Ovary (tissue), 3 donors: ENCODE measurements at regions not wholly inside any gene's neighbourhood (a gene's known extent, or its start where the extent isn't known, plus 50 kb on each side); places are given as distances from the start of the nearest gene placed in this dataset.
"Not testable (repeated sequence)": the region's sequence is repeated elsewhere in the genome, so short reads cannot be mapped to it uniquely, and the experiment has no call there.

Experiments used
- POLR2A ChIP-seq: fragments of 450-650 bp; IDR thresholded peaks from one replicate; pipeline ENCODE4 v1.6.1; 2017; ENCODE audit warnings: antibody characterized with exemption, mild to moderate bottlenecking, moderate library complexity
- TF ChIP-seq, protein P1 (sequence below), 3 donors: fragments of 450-650 bp in 2 of 3; fragments of 200-600 bp in 1 of 3; IDR thresholded peaks; one replicate each; pipeline versions ENCODE4 v1.5.1 to v1.8.0; 2016 to 2022; ENCODE audit warnings: antibody characterized with exemption in 3 of 3, mild to moderate bottlenecking in 1 of 3
- donor health status: DM: no; HTN: no; CAD: no.

DNA sequence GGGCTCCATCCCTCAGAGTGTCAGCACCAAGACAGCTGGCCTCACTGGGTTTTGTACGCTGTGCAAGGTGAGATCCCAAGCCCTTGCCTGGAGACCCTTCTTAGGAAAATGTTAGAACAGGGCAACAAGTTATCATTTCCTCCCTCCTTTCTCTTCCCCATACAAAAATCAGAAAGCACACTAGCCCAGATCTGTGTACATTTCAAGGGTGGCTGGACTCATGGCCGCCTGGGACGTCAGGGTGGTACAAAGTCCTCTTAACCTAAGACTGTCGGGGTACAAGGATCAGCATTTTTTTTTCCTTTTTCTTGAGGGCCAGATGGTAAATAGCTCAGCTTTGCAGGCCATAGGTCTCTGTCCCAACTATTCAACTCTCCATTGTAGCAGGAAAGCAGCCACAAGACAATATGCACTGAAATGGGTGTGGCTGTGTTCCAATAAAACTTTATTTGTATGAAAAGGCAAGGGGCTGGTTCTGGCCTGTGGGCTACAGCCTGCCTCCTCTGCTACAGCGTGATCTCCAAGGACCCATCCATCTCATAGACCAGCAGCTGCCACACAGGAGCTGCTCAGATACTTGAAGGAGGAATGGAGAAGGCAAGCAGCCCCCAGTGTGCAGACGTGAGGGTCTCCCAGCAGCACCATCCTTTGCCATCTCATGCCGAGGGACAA, 68.7 kb downstream of the ART5 start:
- TF ChIP-seq POLR2A, result not testable (repeated sequence)
- TF ChIP-seq, protein P1, sequence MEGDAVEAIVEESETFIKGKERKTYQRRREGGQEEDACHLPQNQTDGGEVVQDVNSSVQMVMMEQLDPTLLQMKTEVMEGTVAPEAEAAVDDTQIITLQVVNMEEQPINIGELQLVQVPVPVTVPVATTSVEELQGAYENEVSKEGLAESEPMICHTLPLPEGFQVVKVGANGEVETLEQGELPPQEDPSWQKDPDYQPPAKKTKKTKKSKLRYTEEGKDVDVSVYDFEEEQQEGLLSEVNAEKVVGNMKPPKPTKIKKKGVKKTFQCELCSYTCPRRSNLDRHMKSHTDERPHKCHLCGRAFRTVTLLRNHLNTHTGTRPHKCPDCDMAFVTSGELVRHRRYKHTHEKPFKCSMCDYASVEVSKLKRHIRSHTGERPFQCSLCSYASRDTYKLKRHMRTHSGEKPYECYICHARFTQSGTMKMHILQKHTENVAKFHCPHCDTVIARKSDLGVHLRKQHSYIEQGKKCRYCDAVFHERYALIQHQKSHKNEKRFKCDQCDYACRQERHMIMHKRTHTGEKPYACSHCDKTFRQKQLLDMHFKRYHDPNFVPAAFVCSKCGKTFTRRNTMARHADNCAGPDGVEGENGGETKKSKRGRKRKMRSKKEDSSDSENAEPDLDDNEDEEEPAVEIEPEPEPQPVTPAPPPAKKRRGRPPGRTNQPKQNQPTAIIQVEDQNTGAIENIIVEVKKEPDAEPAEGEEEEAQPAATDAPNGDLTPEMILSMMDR (IDR thresholded peaks at IDR 0.05), result not testable (repeated sequence)
